ENCODE measurements at regions not wholly inside any gene's neighbourhood (a gene's known extent, or its start where the extent isn't known, plus 50 kb on each side); places are given as distances from the start of the nearest gene placed in this dataset.

DNA sequence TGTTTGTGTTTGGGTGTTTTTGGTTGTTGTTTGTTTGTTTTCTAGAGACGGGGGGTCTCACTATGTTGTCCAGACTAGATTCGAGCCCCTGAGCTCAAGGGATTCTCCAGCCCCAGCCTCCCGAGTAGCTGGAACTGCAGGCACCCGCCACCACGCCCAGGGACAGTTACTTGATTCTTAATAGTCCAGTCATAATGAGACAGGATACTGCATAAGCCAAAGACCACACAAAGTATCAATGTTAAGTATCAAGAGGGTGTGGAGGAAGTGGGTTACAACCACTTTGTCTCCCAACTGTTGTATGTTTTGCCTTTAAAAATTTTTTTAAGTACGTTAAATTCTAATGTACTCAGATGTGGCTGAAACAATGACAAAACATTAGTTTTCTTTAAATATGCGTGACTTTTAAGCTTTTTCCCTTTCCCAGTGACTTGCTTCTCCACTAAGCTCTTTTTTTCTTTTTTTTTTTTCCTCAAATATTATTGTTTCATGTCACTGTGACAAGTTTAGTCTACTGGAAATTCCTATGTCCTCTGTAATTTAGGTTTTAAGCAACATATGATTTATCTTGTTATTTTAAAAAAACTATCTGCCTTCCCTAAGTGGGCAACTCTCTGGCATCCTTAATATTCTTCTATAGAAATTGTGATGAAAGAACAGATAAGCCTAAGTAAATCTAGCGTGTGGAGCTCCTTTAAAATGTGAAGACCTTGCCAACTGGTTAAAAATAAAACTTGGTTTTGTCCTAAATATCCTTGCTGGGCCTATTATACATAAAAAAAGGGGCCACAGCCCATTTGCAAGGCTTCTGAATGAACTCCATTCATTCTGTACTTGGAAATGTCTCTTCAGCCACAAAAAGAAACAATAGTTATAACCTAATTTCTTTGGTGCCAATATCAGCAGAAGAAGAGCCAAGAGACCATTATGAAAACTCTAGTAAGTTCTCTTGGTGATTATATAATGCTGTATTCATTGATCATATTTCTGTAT lies 56.2 kb upstream of the DPH5 start:
- Histone ChIP-seq H3K4me1 (ENCODE audit: insufficient read depth) (no peaks in the 10 kb centered on the region), H3K4me2 (no peak overlapping the region), H3K36me3 (replicated peaks; ENCODE audit: insufficient read depth, low read depth) (no peaks in the 10 kb centered on the region), H3K9me2 (replicated peaks; ENCODE audit: insufficient read depth) (no peaks in the 10 kb centered on the region), H4K20me1 (ENCODE audit: insufficient read depth, poor library complexity, severe bottlenecking) (no peaks in the 10 kb centered on the region), H3K4me3 (no peak overlapping the region), H3K27ac (no peak overlapping the region), H2AFZ (no peak overlapping the region), H3K79me2 (no peaks in the 10 kb centered on the region), H3K9me3 (ENCODE audit: low read depth) (no peaks in the 10 kb centered on the region), H3K27me3 (no peaks in the 10 kb centered on the region)
- DNase-seq (ENCODE audit: low spot score): no peak
- TF ChIP-seq EZH2 (IDR thresholded peaks at IDR 0.05; ENCODE audit: borderline replicate concordance) (no peak), EZH2phosphoT487 (IDR thresholded peaks at IDR 0.05; ENCODE audit: low read depth, severe bottlenecking, unreplicated experiment) (no peak)
- TF ChIP-seq, protein P1, sequence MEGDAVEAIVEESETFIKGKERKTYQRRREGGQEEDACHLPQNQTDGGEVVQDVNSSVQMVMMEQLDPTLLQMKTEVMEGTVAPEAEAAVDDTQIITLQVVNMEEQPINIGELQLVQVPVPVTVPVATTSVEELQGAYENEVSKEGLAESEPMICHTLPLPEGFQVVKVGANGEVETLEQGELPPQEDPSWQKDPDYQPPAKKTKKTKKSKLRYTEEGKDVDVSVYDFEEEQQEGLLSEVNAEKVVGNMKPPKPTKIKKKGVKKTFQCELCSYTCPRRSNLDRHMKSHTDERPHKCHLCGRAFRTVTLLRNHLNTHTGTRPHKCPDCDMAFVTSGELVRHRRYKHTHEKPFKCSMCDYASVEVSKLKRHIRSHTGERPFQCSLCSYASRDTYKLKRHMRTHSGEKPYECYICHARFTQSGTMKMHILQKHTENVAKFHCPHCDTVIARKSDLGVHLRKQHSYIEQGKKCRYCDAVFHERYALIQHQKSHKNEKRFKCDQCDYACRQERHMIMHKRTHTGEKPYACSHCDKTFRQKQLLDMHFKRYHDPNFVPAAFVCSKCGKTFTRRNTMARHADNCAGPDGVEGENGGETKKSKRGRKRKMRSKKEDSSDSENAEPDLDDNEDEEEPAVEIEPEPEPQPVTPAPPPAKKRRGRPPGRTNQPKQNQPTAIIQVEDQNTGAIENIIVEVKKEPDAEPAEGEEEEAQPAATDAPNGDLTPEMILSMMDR (IDR thresholded peaks at IDR 0.05; ENCODE audit: poor library complexity): no peak
- WGBS (ENCODE audit: low lambda C conversion rate, missing lambda C conversion rate): 87% methylated on average over 8 of the region's 8 CpGs

DNA sequence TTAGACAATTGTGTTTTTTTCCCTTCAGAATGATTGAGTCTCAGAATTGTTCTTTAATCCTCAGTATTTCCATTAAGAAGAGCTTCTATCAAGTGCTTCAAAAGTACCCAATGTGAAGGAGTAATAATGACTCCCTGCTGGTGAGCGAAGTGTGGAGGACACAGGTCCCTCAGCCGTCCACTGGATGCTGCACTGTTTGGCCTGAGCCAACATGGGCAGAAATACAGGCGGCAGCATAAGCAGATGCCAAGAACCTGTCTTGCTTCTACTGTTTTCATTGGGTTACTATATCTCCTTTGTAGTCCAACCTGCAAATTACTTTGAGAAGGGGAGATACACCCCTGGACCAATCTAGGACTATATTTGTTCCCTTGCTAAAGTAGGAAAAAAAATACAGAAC lies 55.3 kb upstream of the DPH5 start:
- Histone ChIP-seq H3K4me3 (no peak overlapping the region), H3K4me1 (ENCODE audit: insufficient read depth) (no peaks in the 10 kb centered on the region), H4K20me1 (ENCODE audit: insufficient read depth, poor library complexity, severe bottlenecking) (no peaks in the 10 kb centered on the region), H3K36me3 (replicated peaks; ENCODE audit: insufficient read depth, low read depth) (no peaks in the 10 kb centered on the region), H3K79me2 (no peaks in the 10 kb centered on the region), H3K4me2 (no peak overlapping the region), H3K27ac (no peak overlapping the region), H3K9me3 (ENCODE audit: low read depth) (no peaks in the 10 kb centered on the region), H2AFZ (no peak overlapping the region), H3K27me3 (no peaks in the 10 kb centered on the region), H3K9me2 (replicated peaks; ENCODE audit: insufficient read depth) (no peaks in the 10 kb centered on the region)
- no peak for TF ChIP-seq EZH2 (IDR thresholded peaks at IDR 0.05; ENCODE audit: borderline replicate concordance)
- TF ChIP-seq, protein P1 (IDR thresholded peaks at IDR 0.05; ENCODE audit: poor library complexity): no peak
- TF ChIP-seq EZH2phosphoT487 (IDR thresholded peaks at IDR 0.05; ENCODE audit: low read depth, severe bottlenecking, unreplicated experiment): no peak
- DNase-seq (ENCODE audit: low spot score): no peak
- WGBS (ENCODE audit: low lambda C conversion rate, missing lambda C conversion rate): 91% methylated on average over 3 of the region's 3 CpGs

DNA sequence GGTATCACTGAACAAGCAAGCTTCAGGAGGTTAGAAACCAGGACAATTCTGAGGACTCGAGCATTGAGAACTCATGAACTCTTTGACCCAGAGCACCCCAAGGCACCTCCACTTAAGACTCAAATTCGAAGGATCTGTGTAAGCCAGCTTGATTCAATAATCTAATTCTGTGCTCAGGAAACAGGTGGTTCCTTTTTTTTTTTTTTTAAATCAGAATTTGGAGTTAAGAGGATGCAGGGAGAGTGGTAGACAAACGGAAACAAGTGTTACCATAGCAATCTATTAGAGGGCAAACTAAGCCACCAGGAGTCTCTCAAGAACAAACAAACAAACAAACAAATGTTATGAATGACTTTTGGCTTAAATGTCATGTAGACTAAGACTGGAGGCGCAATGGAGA lies 53.8 kb upstream of the DPH5 start:
- 85% methylated on average over 4 of the region's 4 CpGs for WGBS (ENCODE audit: low lambda C conversion rate, missing lambda C conversion rate)
- Histone ChIP-seq H3K4me2 (no peak overlapping the region), H3K27ac (no peak overlapping the region), H3K9me2 (replicated peaks; ENCODE audit: insufficient read depth) (no peaks in the 10 kb centered on the region), H3K79me2 (no peaks in the 10 kb centered on the region), H3K4me1 (ENCODE audit: insufficient read depth) (no peaks in the 10 kb centered on the region), H3K4me3 (no peak overlapping the region), H3K36me3 (replicated peaks; ENCODE audit: insufficient read depth, low read depth) (no peaks in the 10 kb centered on the region), H2AFZ (no peak overlapping the region), H4K20me1 (ENCODE audit: insufficient read depth, poor library complexity, severe bottlenecking) (no peaks in the 10 kb centered on the region), H3K27me3 (no peaks in the 10 kb centered on the region), H3K9me3 (ENCODE audit: low read depth) (no peaks in the 10 kb centered on the region)
- TF ChIP-seq, protein P1 (IDR thresholded peaks at IDR 0.05; ENCODE audit: poor library complexity): no peak
- TF ChIP-seq EZH2phosphoT487 (IDR thresholded peaks at IDR 0.05; ENCODE audit: low read depth, severe bottlenecking, unreplicated experiment): no peak
- TF ChIP-seq EZH2 (IDR thresholded peaks at IDR 0.05; ENCODE audit: borderline replicate concordance): no peak
- DNase-seq (ENCODE audit: low spot score): no peak
